ENCODE measurements at regions not wholly inside any gene's neighbourhood (a gene's known extent, or its start where the extent isn't known, plus 50 kb on each side); places are given as distances from the start of the nearest gene placed in this dataset.

DNA sequence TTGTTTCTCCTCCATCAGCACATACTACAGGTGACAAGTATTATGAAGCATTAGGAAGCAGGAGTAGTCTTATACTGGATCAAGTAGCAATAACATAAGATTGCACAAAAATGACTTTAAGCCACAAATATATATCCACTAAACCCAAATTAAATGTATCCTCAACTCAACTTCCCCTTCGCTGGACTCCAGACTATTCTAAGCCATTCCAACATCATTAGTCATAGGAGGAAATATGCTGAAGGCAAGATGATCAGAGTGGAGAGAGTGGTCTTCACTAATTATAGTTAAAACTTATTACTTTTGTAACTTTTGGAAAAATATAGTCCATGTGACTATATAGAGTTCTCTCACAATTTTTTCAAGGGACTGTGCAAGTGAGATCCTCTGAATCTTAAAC lies 390.7 kb upstream of the ZP4 start:
- TF ChIP-seq, protein P1, sequence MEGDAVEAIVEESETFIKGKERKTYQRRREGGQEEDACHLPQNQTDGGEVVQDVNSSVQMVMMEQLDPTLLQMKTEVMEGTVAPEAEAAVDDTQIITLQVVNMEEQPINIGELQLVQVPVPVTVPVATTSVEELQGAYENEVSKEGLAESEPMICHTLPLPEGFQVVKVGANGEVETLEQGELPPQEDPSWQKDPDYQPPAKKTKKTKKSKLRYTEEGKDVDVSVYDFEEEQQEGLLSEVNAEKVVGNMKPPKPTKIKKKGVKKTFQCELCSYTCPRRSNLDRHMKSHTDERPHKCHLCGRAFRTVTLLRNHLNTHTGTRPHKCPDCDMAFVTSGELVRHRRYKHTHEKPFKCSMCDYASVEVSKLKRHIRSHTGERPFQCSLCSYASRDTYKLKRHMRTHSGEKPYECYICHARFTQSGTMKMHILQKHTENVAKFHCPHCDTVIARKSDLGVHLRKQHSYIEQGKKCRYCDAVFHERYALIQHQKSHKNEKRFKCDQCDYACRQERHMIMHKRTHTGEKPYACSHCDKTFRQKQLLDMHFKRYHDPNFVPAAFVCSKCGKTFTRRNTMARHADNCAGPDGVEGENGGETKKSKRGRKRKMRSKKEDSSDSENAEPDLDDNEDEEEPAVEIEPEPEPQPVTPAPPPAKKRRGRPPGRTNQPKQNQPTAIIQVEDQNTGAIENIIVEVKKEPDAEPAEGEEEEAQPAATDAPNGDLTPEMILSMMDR (IDR thresholded peaks at IDR 0.05), result no peak
- no peak for TF ChIP-seq EZH2 (IDR thresholded peaks at IDR 0.05; ENCODE audit: borderline replicate concordance, insufficient read depth, low read depth, low read length, poor library complexity, severe bottlenecking)

Data from B cell (primary cell).